ENCODE measurements at regions not wholly inside any gene's neighbourhood (a gene's known extent, or its start where the extent isn't known, plus 50 kb on each side); places are given as distances from the start of the nearest gene placed in this dataset.

GRCh38 chr1:106276871-106277270 lies 779.6 kb upstream of the PRMT6 start:
- no peak for TF ChIP-seq CTCF (IDR thresholded peaks at IDR 0.05 in 8 of 11, conservative IDR thresholded peaks at IDR 0.05 in 3 of 11)
- no peak for TF ChIP-seq POLR2AphosphoS5 (IDR thresholded peaks at IDR 0.05)
- no peak for TF ChIP-seq POLR2A (IDR thresholded peaks at IDR 0.05)
